Lower leg skin (tissue), 3 donors: ENCODE measurements at regions not wholly inside any gene's neighbourhood (a gene's known extent, or its start where the extent isn't known, plus 50 kb on each side); places are given as distances from the start of the nearest gene placed in this dataset.

Experiments used
- CTCF ChIP-seq, 3 donors: fragments of 450-650 bp; IDR thresholded peaks; one replicate each; pipeline ENCODE4 v1.5.1; 2016; ENCODE audit warnings: antibody characterized with exemption in 3 of 3, mild to moderate bottlenecking in 3 of 3, moderate library complexity in 2 of 3
- POLR2A ChIP-seq, 2 donors: fragments of 450-650 bp; IDR thresholded peaks; one replicate each; pipeline ENCODE4 v1.6.1; 2016 to 2017; ENCODE audit warnings: antibody characterized with exemption in 2 of 2, mild to moderate bottlenecking in 1 of 2, moderate library complexity in 1 of 2

DNA sequence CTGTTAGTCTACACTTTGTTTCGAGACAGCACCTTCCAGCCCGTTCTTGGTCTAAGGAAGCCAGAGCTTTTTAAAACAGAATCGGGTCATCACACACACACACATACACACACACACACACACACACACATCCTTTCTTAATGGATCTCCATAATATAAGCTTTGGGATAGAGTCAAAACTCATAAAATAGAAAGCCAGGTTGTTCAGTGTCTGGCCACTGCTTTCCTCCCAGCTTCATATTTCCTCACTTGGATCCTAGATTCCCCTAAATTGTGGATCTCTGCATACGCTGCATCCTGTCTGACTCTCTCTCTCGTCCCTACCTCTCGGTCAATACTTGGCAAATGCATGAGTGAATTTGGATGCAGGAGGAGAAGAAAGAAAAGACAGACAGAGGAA lies 120.5 kb upstream of the SLC14A2 start:
- no peak for TF ChIP-seq CTCF (IDR thresholded peaks at IDR 0.05)
- no peak for TF ChIP-seq POLR2A (IDR thresholded peaks at IDR 0.05)
